Smooth muscle cell (in vitro differentiated cells): ENCODE measurements at regions not wholly inside any gene's neighbourhood (a gene's known extent, or its start where the extent isn't known, plus 50 kb on each side); places are given as distances from the start of the nearest gene placed in this dataset.

Source experiments
- DNase-seq: peaks from one replicate; lab custom pipeline; 2025; ENCODE audit not compliant: unreplicated experiment; lab: John Stamatoyannopoulos, UW
- H2AFZ ChIP-seq: fragments of 200-600 bp; sonication (generic); 2 replicates; pipeline ENCODE4 v1.6.0; 2016; ENCODE audit warnings: antibody characterized with exemption, low read depth, mild to moderate bottlenecking
- H3F3A ChIP-seq: fragments of 200-600 bp; sonication (generic); 2 replicates; pipeline ENCODE4 v1.6.0; 2017; ENCODE audit warnings: antibody characterized with exemption, low read depth
- H3K27ac ChIP-seq: fragments of 200-600 bp; sonication (generic); 2 replicates; pipeline ENCODE4 v1.5.1; 2016; ENCODE audit warnings: low read depth, mild to moderate bottlenecking
- H3K27me3 ChIP-seq: fragments of 200-600 bp; sonication (generic); 2 replicates; pipeline ENCODE4 v1.6.1; 2016; ENCODE audit warnings: low read depth, mild to moderate bottlenecking
- H3K36me3 ChIP-seq: fragments of 200-600 bp; sonication (generic); 2 replicates; pipeline ENCODE4 v1.5.1; 2016; ENCODE audit warnings: low read depth
- H3K4me1 ChIP-seq: fragments of 200-600 bp; sonication (generic); 2 replicates; pipeline ENCODE4 v1.5.1; 2016; ENCODE audit warnings: low read depth
- H3K4me2 ChIP-seq: fragments of 200-600 bp; sonication (generic); 2 replicates; pipeline ENCODE4 v1.6.0; 2016; ENCODE audit warnings: mild to moderate bottlenecking
- H3K4me3 ChIP-seq: fragments of 200-600 bp; sonication (generic); 2 replicates; pipeline ENCODE4 v1.5.1; 2016; ENCODE audit warnings: mild to moderate bottlenecking
- H3K79me2 ChIP-seq: fragments of 200-600 bp; sonication (generic); 2 replicates; pipeline ENCODE4 v1.6.0; 2016; ENCODE audit warnings: low read depth, mild to moderate bottlenecking
- H3K9ac ChIP-seq: fragments of 200-600 bp; sonication (generic); 2 replicates; pipeline ENCODE4 v1.6.0; 2016; ENCODE audit warnings: low read depth
- H3K9me3 ChIP-seq: fragments of 200-600 bp; sonication (generic); replicated peaks from 2 replicates; pipeline ENCODE4 v1.5.1; 2016; ENCODE audit warnings: low read depth
- H4K20me1 ChIP-seq: fragments of 200-600 bp; sonication (generic); 2 replicates; pipeline ENCODE4 v1.6.0; 2016; ENCODE audit warnings: low read depth
- WGBS: methylation state at CpG from one replicate; pipeline ENCODE4 v1.1.7; 2016; ENCODE audit warnings: low lambda C conversion rate; 5-methylcytosine and 5-hydroxymethylcytosine counted together
- TF ChIP-seq, protein P1 (sequence below): fragments of 200-600 bp; sonication (generic); IDR thresholded peaks from 2 replicates; pipeline ENCODE4 v1.5.1; 2017; ENCODE audit warnings: borderline replicate concordance, mild to moderate bottlenecking, antibody characterized with exemption; ENCODE audit not compliant: insufficient read depth, poor library complexity, severe bottlenecking

GRCh38 chr12:113674996-113675395 lies 203.3 kb upstream of the LHX5 start:
- H3K9me3 ChIP-seq: no peaks in the 10 kb centered on the region
- no peak for DNase-seq
- TF ChIP-seq, protein P1, sequence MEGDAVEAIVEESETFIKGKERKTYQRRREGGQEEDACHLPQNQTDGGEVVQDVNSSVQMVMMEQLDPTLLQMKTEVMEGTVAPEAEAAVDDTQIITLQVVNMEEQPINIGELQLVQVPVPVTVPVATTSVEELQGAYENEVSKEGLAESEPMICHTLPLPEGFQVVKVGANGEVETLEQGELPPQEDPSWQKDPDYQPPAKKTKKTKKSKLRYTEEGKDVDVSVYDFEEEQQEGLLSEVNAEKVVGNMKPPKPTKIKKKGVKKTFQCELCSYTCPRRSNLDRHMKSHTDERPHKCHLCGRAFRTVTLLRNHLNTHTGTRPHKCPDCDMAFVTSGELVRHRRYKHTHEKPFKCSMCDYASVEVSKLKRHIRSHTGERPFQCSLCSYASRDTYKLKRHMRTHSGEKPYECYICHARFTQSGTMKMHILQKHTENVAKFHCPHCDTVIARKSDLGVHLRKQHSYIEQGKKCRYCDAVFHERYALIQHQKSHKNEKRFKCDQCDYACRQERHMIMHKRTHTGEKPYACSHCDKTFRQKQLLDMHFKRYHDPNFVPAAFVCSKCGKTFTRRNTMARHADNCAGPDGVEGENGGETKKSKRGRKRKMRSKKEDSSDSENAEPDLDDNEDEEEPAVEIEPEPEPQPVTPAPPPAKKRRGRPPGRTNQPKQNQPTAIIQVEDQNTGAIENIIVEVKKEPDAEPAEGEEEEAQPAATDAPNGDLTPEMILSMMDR: no peak
- no peak overlapping the region for H3K27ac ChIP-seq
- no peak overlapping the region for H2AFZ ChIP-seq
- no peaks in the 10 kb centered on the region for H3F3A ChIP-seq
- WGBS: 74% methylated on average over 9 of the region's 9 CpGs
- H3K27me3 ChIP-seq: peaks cover 13% of the 10 kb centered on the region
- no peak overlapping the region for H3K4me2 ChIP-seq
- no peak overlapping the region for H3K9ac ChIP-seq
- no peaks in the 10 kb centered on the region for H4K20me1 ChIP-seq
- no peaks in the 10 kb centered on the region for H3K36me3 ChIP-seq
- H3K4me3 ChIP-seq: no peak overlapping the region
- H3K79me2 ChIP-seq: no peaks in the 10 kb centered on the region
- peaks cover 8% of the 10 kb centered on the region for H3K4me1 ChIP-seq

GRCh38 chr12:113674302-113674701 lies 202.6 kb upstream of the LHX5 start:
- TF ChIP-seq, protein P1: no peak
- Histone ChIP-seq H3K9me3 (no peaks in the 10 kb centered on the region), H3K4me1 (peaks cover 8% of the 10 kb centered on the region), H2AFZ (no peak overlapping the region), H3K9ac (no peak overlapping the region), H3K27ac (no peak overlapping the region), H3K36me3 (no peaks in the 10 kb centered on the region), H3K79me2 (no peaks in the 10 kb centered on the region), H3F3A (no peaks in the 10 kb centered on the region), H3K27me3 (peaks cover 16% of the 10 kb centered on the region), H3K4me3 (no peak overlapping the region), H4K20me1 (no peaks in the 10 kb centered on the region), H3K4me2 (no peak overlapping the region)
- WGBS: 85% methylated on average over 7 of the region's 7 CpGs
- DNase-seq: no peak

GRCh38 chr12:113673458-113674238 lies 202.0 kb upstream of the LHX5 start:
- Histone ChIP-seq H3K27me3 (peaks cover 16% of the 10 kb centered on the region), H3K79me2 (no peaks in the 10 kb centered on the region), H3K9ac (no peak overlapping the region), H3K4me3 (no peak overlapping the region), H3K4me2 (no peak overlapping the region), H2AFZ (no peak overlapping the region), H3K4me1 (peaks cover 8% of the 10 kb centered on the region), H4K20me1 (no peaks in the 10 kb centered on the region), H3K9me3 (no peaks in the 10 kb centered on the region), H3K36me3 (no peaks in the 10 kb centered on the region), H3K27ac (no peak overlapping the region), H3F3A (no peaks in the 10 kb centered on the region)
- WGBS: 91% methylated on average over 20 of the region's 20 CpGs
- DNase-seq: no peak
- TF ChIP-seq, protein P1: no peak

- Histone ChIP-seq H3K9me3 (no peaks in the 10 kb centered on the region), H2AFZ (no peak overlapping the region), H4K20me1 (no peaks in the 10 kb centered on the region), H3K4me1 (peaks cover 14% of the 10 kb centered on the region), H3F3A (no peaks in the 10 kb centered on the region), H3K79me2 (no peaks in the 10 kb centered on the region), H3K9ac (no peak overlapping the region), H3K27me3 (peaks cover 16% of the 10 kb centered on the region), H3K4me3 (no peak overlapping the region), H3K27ac (no peak overlapping the region), H3K36me3 (no peaks in the 10 kb centered on the region), H3K4me2 (no peak overlapping the region)
- DNase-seq: no peak
- 83% methylated on average over 1 of the region's 1 CpG for WGBS
- TF ChIP-seq, protein P1: no peak
Measured at GRCh38 chr12:113670742-113671141, 199.1 kb upstream of the LHX5 start.
